ENCODE measurements at regions not wholly inside any gene's neighbourhood (a gene's known extent, or its start where the extent isn't known, plus 50 kb on each side); places are given as distances from the start of the nearest gene placed in this dataset.

DNA sequence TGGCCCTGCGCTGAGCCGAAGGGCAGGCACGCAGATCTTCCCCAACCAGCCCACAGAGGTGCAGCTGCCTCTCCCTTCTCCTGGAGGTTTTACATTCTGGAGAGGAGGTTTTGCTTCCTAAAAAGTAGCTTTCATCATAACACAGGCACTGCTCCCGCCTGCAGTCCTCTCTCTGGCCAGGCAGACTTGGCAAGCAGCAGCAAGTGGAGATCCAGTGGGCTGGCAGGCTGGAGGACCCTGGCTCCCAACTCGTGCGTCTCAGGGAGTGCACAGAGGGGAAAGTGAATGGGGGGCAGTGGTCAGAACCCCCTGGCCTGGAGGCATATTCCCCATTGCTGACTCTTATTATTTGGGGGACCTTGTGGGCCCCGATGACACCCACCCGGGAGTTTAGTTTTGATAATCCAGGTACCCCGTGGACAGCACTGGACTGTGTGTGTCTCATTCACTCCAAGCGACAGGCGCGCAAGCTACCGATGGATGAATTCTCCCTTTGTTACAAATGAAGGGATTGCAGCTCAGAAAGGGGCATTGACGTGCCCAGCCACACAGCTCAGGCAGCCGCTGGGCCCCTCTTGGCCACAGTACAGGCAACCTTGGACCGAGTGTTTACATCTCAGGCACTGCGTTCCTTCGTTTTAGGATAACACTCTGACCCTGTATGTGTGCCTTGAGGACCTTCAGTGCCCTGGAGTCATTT is 1223.9 kb downstream of the BRD1 start:
- in situ Hi-C loops (cut with MboI; ENCODE audit: low sequenced_read_pairs) (no loop called here), intact Hi-C loops (cut with micrococcal nuclease) (no loop called here), dilution Hi-C loops (cut with HindIII; ENCODE audit: low sequenced_read_pairs, unreplicated experiment) (no loop called here)
- Histone ChIP-seq H3K4me2 (ENCODE audit: low read depth, low read length) (no peak overlapping the region), H3K23ac (ENCODE audit: low read depth, low read length) (no peak overlapping the region), H3K27ac (ENCODE audit: insufficient read depth, low read length) (no peak overlapping the region), H4K20me1 (ENCODE audit: insufficient read depth, low read length) (no peaks in the 10 kb centered on the region), H3K18ac (ENCODE audit: low read depth, low read length) (no peak overlapping the region), H3K27me3 (ENCODE audit: control insufficient read depth, insufficient read depth, low read length) (no peaks in the 10 kb centered on the region), H3K9me1 (ENCODE audit: insufficient read depth, low read length) (no peaks in the 10 kb centered on the region), H2BK15ac (ENCODE audit: low read depth, low read length) (no peak overlapping the region), H2AK5ac (ENCODE audit: low read depth, low read length) (no peak overlapping the region), H3K9ac (ENCODE audit: low read depth, low read length) (no peak overlapping the region), H3K4me1 (ENCODE audit: control insufficient read depth, insufficient read depth, low read length) (no peaks in the 10 kb centered on the region), H2AFZ (replicated peaks; ENCODE audit: low read length, poor library complexity) (no peak overlapping the region), H3K4me3 (ENCODE audit: insufficient read depth, low read depth, low read length) (no peak overlapping the region), H3K4ac (ENCODE audit: low read depth, low read length) (no peak overlapping the region), H3K36me3 (ENCODE audit: control insufficient read depth, insufficient read depth, low read length) (no peaks in the 10 kb centered on the region), H2BK20ac (ENCODE audit: low read depth, low read length) (no peak overlapping the region), H3K79me1 (ENCODE audit: low read depth in 1 of 2, low read length in 2 of 2) (no peaks in the 10 kb centered on the region), H4K5ac (ENCODE audit: low read depth, low read length) (no peak overlapping the region), H3K9me3 (ENCODE audit: control insufficient read depth, insufficient read depth, low read length) (peaks cover 63% of the 10 kb centered on the region), H4K8ac (ENCODE audit: low read depth in 2 of 2, low read length in 2 of 2) (no peak overlapping the region), H2AK9ac (replicated peaks; ENCODE audit: low read depth, low read length, poor library complexity) (no peak overlapping the region), H4K91ac (ENCODE audit: insufficient read depth, low read depth, low read length) (no peak overlapping the region), H3K14ac (replicated peaks; ENCODE audit: low read depth, low read length) (no peak overlapping the region), H2BK5ac (ENCODE audit: low read depth, low read length, poor library complexity, severe bottlenecking) (no peak overlapping the region), H2BK120ac (ENCODE audit: low read depth, low read length) (no peak overlapping the region), H3K56ac (ENCODE audit: extremely low read depth, insufficient read depth, low read length) (no peak overlapping the region)
- BruUV-seq (replicated peaks), result no TSS peak
- ChIA-PET POLR2A (ENCODE audit: unreplicated experiment) (no interaction called here), CTCF (no interaction called here)
- WGBS, 2 experiments (ENCODE audit: extremely low coverage in 2 of 2, insufficient read length in 1 of 2), result 60% methylated on average over 2 of the region's 18 CpGs; no CpG with 5 or more reads in 1 of the 2 experiments
- ATAC-seq (ENCODE audit: low read depth) (no peak), DNase-seq (no peak)
- TF ChIP-seq, protein P1, sequence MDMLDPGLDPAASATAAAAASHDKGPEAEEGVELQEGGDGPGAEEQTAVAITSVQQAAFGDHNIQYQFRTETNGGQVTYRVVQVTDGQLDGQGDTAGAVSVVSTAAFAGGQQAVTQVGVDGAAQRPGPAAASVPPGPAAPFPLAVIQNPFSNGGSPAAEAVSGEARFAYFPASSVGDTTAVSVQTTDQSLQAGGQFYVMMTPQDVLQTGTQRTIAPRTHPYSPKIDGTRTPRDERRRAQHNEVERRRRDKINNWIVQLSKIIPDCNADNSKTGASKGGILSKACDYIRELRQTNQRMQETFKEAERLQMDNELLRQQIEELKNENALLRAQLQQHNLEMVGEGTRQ (IDR thresholded peaks at IDR 0.05; ENCODE audit: low read depth, low read length), result no peak
- TF ChIP-seq MAZ (IDR thresholded peaks at IDR 0.05; ENCODE audit: borderline replicate concordance, low read depth, low read length) (no peak), BHLHE40 (IDR thresholded peaks at IDR 0.05; ENCODE audit: low read depth, low read length) (no peak)

Measured in IMR-90 (cell line).